Transverse colon (tissue), 4 donors: ENCODE measurements at regions not wholly inside any gene's neighbourhood (a gene's known extent, or its start where the extent isn't known, plus 50 kb on each side); places are given as distances from the start of the nearest gene placed in this dataset.

Source experiments
- DNase-seq: peaks from one replicate; pipeline ENCODE4 v3.0.0-alpha.2; 2019
- H3K27ac ChIP-seq, 4 donors: fragments of 200-600 bp; sonication (generic); 2 replicates each; pipeline ENCODE4 v1.5.1; 2016 to 2018; ENCODE audit warnings: inconsistent platforms in 4 of 4
- H3K27me3 ChIP-seq: fragments of 200-600 bp; sonication (generic); 2 replicates; pipeline ENCODE4 v1.5.1; 2017; ENCODE audit warnings: inconsistent platforms
- H3K36me3 ChIP-seq, 4 donors: fragments of 200-600 bp; sonication (generic); 2 replicates each; pipeline ENCODE4 v1.5.1; 2017 to 2019; ENCODE audit warnings: inconsistent platforms in 4 of 4
- H3K4me1 ChIP-seq, 4 donors: fragments of 200-600 bp; sonication (generic); 2 replicates each; pipeline ENCODE4 v1.5.1; 2017 to 2020; ENCODE audit warnings: inconsistent platforms in 4 of 4
- H3K4me3 ChIP-seq, 4 donors: fragments of 200-600 bp; sonication (generic); 1 replicate in 1 of 4; 2 replicates in 3 of 4; pipeline versions ENCODE4 v1.5.1 to v1.6.1; 2017 to 2019; ENCODE audit warnings: inconsistent platforms in 4 of 4
- H3K9me3 ChIP-seq, 2 donors: fragments of 200-600 bp; sonication (generic); 2 replicates each; pipeline ENCODE4 v1.5.1; 2017 to 2019; ENCODE audit warnings: inconsistent platforms in 2 of 2
- EP300 ChIP-seq: sonication (generic); formaldehyde crosslinking; IDR thresholded peaks from one replicate; pipeline ENCODE4 v1.6.1; 2017; ENCODE audit warnings: antibody characterized with exemption, low read depth
- POLR2A ChIP-seq: fragments of 450-650 bp; IDR thresholded peaks from one replicate; pipeline ENCODE4 v1.6.1; 2016; ENCODE audit warnings: antibody characterized with exemption, mild to moderate bottlenecking, moderate library complexity
- POLR2AphosphoS5 ChIP-seq, 3 donors: sonication (generic); formaldehyde crosslinking; IDR thresholded peaks; one replicate each; pipeline ENCODE4 v1.6.1; 2016; ENCODE audit warnings: antibody characterized with exemption in 3 of 3
- WGBS, 2 donors: methylation state at CpG; one replicate each; pipeline ENCODE4 v1.1.5; 2018; ENCODE audit warnings: low coverage in 1 of 2; 5-methylcytosine and 5-hydroxymethylcytosine counted together
- in situ Hi-C, 4 donors: fragments of 200-750 bp; cut with MboI; loops; one replicate each; pipeline versions ENCODE4 v1.15.0 to v1.15.1; 2017; ENCODE audit warnings: low sequenced_read_pairs in 3 of 4, low pct_ligation_motif_present in 1 of 4, low pct_unique_long_range_greater_than_20kb in 1 of 4
- intact Hi-C: fragments of 100-400 bp; cut with DNase I; formaldehyde crosslinking; loops from one replicate; pipeline ENCODE4 v1.15.1; 2023; ENCODE audit warnings: low total_unique reads
- TF ChIP-seq, protein P1 (sequence below), 5 experiments: fragments of 200-600 bp in 3 of 5; fragments of 450-650 bp in 2 of 5; sonication (generic) in 3 of 5; IDR thresholded peaks; 1 replicate in 2 of 5; 2 replicates in 3 of 5; pipeline ENCODE4 v1.5.1; 2016 to 2017; ENCODE audit warnings: antibody characterized with exemption in 5 of 5, inconsistent platforms in 3 of 5, mild to moderate bottlenecking in 2 of 5, moderate library complexity in 1 of 5

DNA sequence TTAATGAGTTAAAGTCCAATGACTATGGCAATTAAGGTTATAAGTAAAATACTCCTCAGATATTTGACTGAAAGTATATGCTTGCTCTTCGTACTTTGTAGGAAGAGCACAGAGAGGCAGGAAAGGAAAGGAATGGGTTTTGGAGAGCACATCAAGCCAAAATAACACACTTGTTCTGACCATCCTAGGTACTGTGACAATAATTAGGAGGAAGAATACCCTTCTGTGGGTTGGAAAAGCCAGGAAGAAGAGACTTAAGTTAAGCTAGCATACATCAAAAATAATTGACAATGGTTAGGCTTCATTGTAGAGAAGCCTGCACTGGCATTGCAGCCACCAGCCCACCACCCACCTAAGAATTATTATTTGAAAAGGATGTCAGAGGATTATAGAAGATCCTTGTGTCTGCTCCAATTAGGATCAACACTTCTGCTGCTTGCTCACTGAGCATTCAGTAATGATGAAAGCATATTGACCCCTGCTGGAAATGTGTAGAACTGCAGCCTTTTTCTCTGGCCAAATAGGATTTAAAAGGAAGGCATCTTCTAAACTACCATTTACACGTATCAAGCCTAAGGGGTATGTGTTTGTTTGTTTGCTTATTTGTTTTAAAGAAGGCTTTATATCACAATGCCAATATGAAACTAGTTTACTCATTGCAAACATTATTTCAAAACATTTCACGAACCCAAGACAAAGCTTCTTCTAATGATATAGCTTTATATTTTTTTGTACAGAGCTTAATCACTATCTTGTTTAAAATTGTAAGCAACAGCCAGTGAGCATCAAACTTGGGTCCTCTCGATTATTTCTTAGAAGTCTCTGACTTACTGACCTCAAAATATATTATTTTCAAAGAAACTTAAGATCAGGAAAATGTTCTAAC lies 286.2 kb upstream of the TET2 start:
- in situ Hi-C loops (loop anchor here in 3 of 4 donors (10.0 to 25.0 kb wide), 2 partner anchors 796 to 798 kb away; no protein-coding TSS in a partner anchor), intact Hi-C loops (no loop called here)
- WGBS, 2 donors, result 22 to 29% methylated on average over 4 of the region's 4 CpGs
- DNase-seq, result peak; percentile 49
- H3K4me1 ChIP-seq, result no peaks in the 10 kb centered on the region
- H3K4me3 ChIP-seq, result no peak overlapping the region
- TF ChIP-seq, protein P1, sequence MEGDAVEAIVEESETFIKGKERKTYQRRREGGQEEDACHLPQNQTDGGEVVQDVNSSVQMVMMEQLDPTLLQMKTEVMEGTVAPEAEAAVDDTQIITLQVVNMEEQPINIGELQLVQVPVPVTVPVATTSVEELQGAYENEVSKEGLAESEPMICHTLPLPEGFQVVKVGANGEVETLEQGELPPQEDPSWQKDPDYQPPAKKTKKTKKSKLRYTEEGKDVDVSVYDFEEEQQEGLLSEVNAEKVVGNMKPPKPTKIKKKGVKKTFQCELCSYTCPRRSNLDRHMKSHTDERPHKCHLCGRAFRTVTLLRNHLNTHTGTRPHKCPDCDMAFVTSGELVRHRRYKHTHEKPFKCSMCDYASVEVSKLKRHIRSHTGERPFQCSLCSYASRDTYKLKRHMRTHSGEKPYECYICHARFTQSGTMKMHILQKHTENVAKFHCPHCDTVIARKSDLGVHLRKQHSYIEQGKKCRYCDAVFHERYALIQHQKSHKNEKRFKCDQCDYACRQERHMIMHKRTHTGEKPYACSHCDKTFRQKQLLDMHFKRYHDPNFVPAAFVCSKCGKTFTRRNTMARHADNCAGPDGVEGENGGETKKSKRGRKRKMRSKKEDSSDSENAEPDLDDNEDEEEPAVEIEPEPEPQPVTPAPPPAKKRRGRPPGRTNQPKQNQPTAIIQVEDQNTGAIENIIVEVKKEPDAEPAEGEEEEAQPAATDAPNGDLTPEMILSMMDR (IDR thresholded peaks at IDR 0.05), result peak; percentile 79 to 92 (median 89)
- TF ChIP-seq POLR2AphosphoS5 (IDR thresholded peaks at IDR 0.05), result no peak
- H3K27ac ChIP-seq, result no peak overlapping the region
- no peaks in the 10 kb centered on the region for H3K9me3 ChIP-seq
- no peaks in the 10 kb centered on the region for H3K36me3 ChIP-seq
- H3K27me3 ChIP-seq, result no peaks in the 10 kb centered on the region

DNA sequence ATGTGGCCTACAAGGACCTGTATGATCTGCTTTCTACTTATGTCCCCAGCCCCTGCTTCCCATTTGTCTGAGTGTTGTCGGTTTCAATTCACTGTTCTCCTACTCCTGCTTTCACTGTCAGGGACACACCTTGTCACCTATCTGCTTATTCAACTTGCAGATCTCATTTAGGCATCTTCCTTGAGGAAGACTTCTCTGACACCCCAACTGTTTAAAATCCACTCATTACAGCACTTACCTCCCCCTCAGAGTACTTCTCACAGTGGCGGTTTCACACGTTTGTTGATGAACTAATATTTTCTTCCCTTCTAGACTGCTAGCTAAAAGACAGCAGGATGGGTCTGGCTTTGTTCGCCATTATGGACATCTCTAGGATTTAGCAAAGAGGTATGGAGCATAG lies 279.9 kb upstream of the TET2 start:
- TF ChIP-seq EP300, result no peak
- TF ChIP-seq POLR2A, result no peak
- TF ChIP-seq, protein P1 (IDR thresholded peaks at IDR 0.05), result no peak
- 67 to 86% methylated on average over 4 of the region's 4 CpGs for WGBS, 2 donors

DNA sequence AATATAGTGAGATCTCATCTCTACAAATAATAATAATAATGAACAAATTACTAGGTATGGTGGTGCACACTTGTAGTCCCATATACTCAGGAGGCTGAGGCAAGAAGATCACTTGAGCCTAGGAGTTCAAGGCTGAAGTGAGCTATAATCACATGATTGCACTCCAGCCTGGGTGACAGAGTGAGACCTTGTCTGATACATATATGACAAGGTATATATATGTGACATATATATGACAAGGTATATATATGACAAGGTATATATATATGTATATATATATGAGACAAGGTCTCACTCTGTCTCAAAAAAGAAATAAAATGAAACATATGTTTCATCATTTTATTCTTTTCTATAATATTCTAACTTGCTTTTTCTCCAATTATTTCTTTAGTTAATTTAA lies 278.1 kb upstream of the TET2 start:
- no peak for DNase-seq
- Histone ChIP-seq H3K4me3 (no peak overlapping the region), H3K27ac (no peak overlapping the region), H3K36me3 (no peaks in the 10 kb centered on the region), H3K27me3 (no peaks in the 10 kb centered on the region), H3K4me1 (no peaks in the 10 kb centered on the region), H3K9me3 (no peaks in the 10 kb centered on the region)
- intact Hi-C loops (no loop called here), in situ Hi-C loops (loop anchor here in 3 of 4 donors (10.0 to 25.0 kb wide), 2 partner anchors 804 to 806 kb away; no protein-coding TSS in a partner anchor)
- TF ChIP-seq EP300 (no peak), POLR2A (no peak), POLR2AphosphoS5 (IDR thresholded peaks at IDR 0.05) (no peak)
- TF ChIP-seq, protein P1 (IDR thresholded peaks at IDR 0.05), result no peak

More for the DNA sequence above, 279.9 kb upstream of the TET2 start:
- Histone ChIP-seq H3K4me3 (no peak overlapping the region), H3K4me1 (no peaks in the 10 kb centered on the region), H3K9me3 (no peaks in the 10 kb centered on the region), H3K36me3 (no peaks in the 10 kb centered on the region), H3K27me3 (no peaks in the 10 kb centered on the region), H3K27ac (no peak overlapping the region)
- DNase-seq, result no peak
- intact Hi-C loops, result no loop called here
- in situ Hi-C loops, result loop anchor here in 3 of 4 donors (10.0 to 25.0 kb wide), 2 partner anchors 802 to 805 kb away; no protein-coding TSS in a partner anchor

DNA sequence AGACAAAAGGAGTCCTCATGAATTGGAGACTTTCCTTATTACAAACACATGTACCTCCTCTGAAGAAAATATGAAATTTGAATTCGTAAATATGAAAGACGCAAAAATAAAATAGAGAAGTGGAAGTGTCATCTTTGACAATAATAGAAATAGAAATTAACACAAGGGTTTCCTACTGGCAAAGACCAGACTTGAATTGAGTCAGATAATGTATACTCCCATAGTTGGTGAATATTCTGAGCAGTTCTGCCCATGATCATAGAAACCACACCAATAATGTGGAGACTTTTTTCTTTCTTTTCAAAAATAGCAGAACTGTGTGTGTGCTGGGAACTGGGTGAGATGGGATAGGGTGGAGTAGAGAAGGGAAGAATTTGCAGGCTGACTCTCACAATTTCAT lies 277.7 kb upstream of the TET2 start:
- no peak overlapping the region for H3K4me3 ChIP-seq
- intact Hi-C loops (no loop called here), in situ Hi-C loops (loop anchor here in 3 of 4 donors (10.0 to 25.0 kb wide), 2 partner anchors 804 to 807 kb away; no protein-coding TSS in a partner anchor)
- no peak overlapping the region for H3K27ac ChIP-seq
- H3K36me3 ChIP-seq, result no peaks in the 10 kb centered on the region
- WGBS, 2 donors, result 69 to 89% methylated on average over 2 of the region's 2 CpGs
- TF ChIP-seq POLR2A, result no peak
- TF ChIP-seq, protein P1 (IDR thresholded peaks at IDR 0.05), result no peak
- TF ChIP-seq POLR2AphosphoS5 (IDR thresholded peaks at IDR 0.05), result no peak
- TF ChIP-seq EP300, result no peak
- no peaks in the 10 kb centered on the region for H3K27me3 ChIP-seq
- no peaks in the 10 kb centered on the region for H3K4me1 ChIP-seq
- DNase-seq, result no peak
- H3K9me3 ChIP-seq, result no peaks in the 10 kb centered on the region
